MM.1S (cell line): ENCODE measurements at regions not wholly inside any gene's neighbourhood (a gene's known extent, or its start where the extent isn't known, plus 50 kb on each side); places are given as distances from the start of the nearest gene placed in this dataset.

ENCODE experiments used
- DNase-seq: peaks from one replicate; pipeline ENCODE4 v3.0.0-alpha.2; 2015
- H2AFZ ChIP-seq: fragments of 300-600 bp; sonication (generic); 2 replicates; pipeline ENCODE4 v1.6.0; 2016; ENCODE audit warnings: antibody characterized with exemption, low read length
- H3F3A ChIP-seq: fragments of 300-600 bp; sonication (generic); 2 replicates; pipeline ENCODE4 v1.6.1; 2016; ENCODE audit warnings: mild to moderate bottlenecking, antibody characterized with exemption, low read length, moderate library complexity, mixed read lengths; ENCODE audit not compliant: insufficient read depth
- H3K27ac ChIP-seq: fragments of 300-600 bp; sonication (generic); 2 replicates; pipeline ENCODE4 v1.5.1; 2016; ENCODE audit warnings: mild to moderate bottlenecking, low read length
- H3K27me3 ChIP-seq: fragments of 300-600 bp; sonication (generic); replicated peaks from 2 replicates; pipeline ENCODE4 v1.6.0; 2016; ENCODE audit warnings: low read length; ENCODE audit not compliant: insufficient read depth
- H3K36me3 ChIP-seq: fragments of 300-600 bp; sonication (generic); replicated peaks from 2 replicates; pipeline ENCODE4 v1.6.1; 2016; ENCODE audit warnings: mild to moderate bottlenecking, low read length, mixed read lengths; ENCODE audit not compliant: insufficient read depth
- H3K4me1 ChIP-seq: fragments of 300-600 bp; sonication (generic); 2 replicates; pipeline ENCODE4 v1.6.1; 2016; ENCODE audit warnings: low read length, mixed read lengths
- H3K4me2 ChIP-seq: fragments of 300-600 bp; sonication (generic); 2 replicates; pipeline ENCODE4 v1.6.0; 2016; ENCODE audit warnings: low read depth, low read length
- H3K4me3 ChIP-seq: fragments of 300-600 bp; sonication (generic); 2 replicates; pipeline ENCODE4 v1.5.1; 2016; ENCODE audit warnings: low read length, mixed read lengths
- H3K79me2 ChIP-seq: fragments of 300-600 bp; sonication (generic); 2 replicates; pipeline ENCODE4 v1.6.1; 2016; ENCODE audit warnings: mixed run types, low read length, mixed read lengths
- H3K9ac ChIP-seq: fragments of 300-600 bp; sonication (generic); 2 replicates; pipeline ENCODE4 v1.6.1; 2016; ENCODE audit warnings: low read length, mixed read lengths
- H3K9me2 ChIP-seq: fragments of 300-600 bp; sonication (generic); replicated peaks from 2 replicates; pipeline ENCODE4 v1.6.1; 2016; ENCODE audit warnings: mild to moderate bottlenecking, low read length, mixed read lengths; ENCODE audit not compliant: insufficient read depth
- H3K9me3 ChIP-seq: fragments of 300-600 bp; sonication (generic); replicated peaks from 2 replicates; pipeline ENCODE4 v1.6.1; 2016; ENCODE audit warnings: mild to moderate bottlenecking, low read length, mixed read lengths; ENCODE audit not compliant: insufficient read depth
- H4K20me1 ChIP-seq: fragments of 300-600 bp; sonication (generic); 2 replicates; pipeline ENCODE4 v1.6.1; 2016; ENCODE audit warnings: mild to moderate bottlenecking, low read length, moderate library complexity, mixed read lengths; ENCODE audit not compliant: insufficient read depth
- EZH2 ChIP-seq: fragments of 300-600 bp; sonication (generic); optimal IDR thresholded peaks from 2 replicates; pipeline ENCODE3; 2017; ENCODE audit warnings: low read depth, mild to moderate bottlenecking, antibody characterized with exemption, low read length, mixed read lengths
- EZH2phosphoT487 ChIP-seq: fragments of 300-600 bp; sonication (generic); IDR thresholded peaks from 2 replicates; pipeline ENCODE4 v1.6.1; 2018; ENCODE audit warnings: antibody characterized with exemption, low read length
- TF ChIP-seq, protein P1 (sequence below): fragments of 300-600 bp; sonication (generic); IDR thresholded peaks from 2 replicates; pipeline ENCODE4 v1.5.1; 2016; ENCODE audit warnings: antibody characterized with exemption, low read length, mixed read lengths

DNA sequence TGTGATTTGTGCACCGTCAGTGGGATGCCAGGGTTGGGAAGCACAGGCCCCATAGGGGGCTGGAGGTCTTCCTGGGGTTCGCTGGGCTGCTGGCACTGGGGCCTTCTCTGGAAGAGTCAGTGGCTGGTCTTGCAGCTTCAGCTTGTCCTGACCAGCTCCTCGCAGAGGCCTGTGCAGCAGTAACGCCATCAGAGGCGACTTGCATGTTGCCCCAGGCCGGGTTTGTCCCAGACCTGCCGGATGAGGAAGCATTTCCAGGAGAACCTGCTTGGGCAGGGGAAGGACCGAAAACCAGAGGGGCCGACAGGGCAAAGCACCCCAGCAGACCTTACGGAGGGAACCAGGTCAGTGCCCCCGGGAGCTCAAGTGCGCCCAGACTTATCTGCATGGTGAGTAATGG is 54.7 kb upstream of the IRX2 start:
- no peaks in the 10 kb centered on the region for H4K20me1 ChIP-seq
- no peak overlapping the region for H3K4me2 ChIP-seq
- H3K27ac ChIP-seq: no peak overlapping the region
- H3K36me3 ChIP-seq: no peaks in the 10 kb centered on the region
- H3K4me1 ChIP-seq: no peaks in the 10 kb centered on the region
- H3K79me2 ChIP-seq: no peaks in the 10 kb centered on the region
- H3K9ac ChIP-seq: no peak overlapping the region
- TF ChIP-seq, protein P1, sequence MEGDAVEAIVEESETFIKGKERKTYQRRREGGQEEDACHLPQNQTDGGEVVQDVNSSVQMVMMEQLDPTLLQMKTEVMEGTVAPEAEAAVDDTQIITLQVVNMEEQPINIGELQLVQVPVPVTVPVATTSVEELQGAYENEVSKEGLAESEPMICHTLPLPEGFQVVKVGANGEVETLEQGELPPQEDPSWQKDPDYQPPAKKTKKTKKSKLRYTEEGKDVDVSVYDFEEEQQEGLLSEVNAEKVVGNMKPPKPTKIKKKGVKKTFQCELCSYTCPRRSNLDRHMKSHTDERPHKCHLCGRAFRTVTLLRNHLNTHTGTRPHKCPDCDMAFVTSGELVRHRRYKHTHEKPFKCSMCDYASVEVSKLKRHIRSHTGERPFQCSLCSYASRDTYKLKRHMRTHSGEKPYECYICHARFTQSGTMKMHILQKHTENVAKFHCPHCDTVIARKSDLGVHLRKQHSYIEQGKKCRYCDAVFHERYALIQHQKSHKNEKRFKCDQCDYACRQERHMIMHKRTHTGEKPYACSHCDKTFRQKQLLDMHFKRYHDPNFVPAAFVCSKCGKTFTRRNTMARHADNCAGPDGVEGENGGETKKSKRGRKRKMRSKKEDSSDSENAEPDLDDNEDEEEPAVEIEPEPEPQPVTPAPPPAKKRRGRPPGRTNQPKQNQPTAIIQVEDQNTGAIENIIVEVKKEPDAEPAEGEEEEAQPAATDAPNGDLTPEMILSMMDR: no peak
- TF ChIP-seq EZH2phosphoT487: no peak
- TF ChIP-seq EZH2: no peak
- H3F3A ChIP-seq: no peaks in the 10 kb centered on the region
- no peak overlapping the region for H2AFZ ChIP-seq
- no peaks in the 10 kb centered on the region for H3K9me2 ChIP-seq
- no peaks in the 10 kb centered on the region for H3K27me3 ChIP-seq
- no peak for DNase-seq
- no peaks in the 10 kb centered on the region for H3K9me3 ChIP-seq
- H3K4me3 ChIP-seq: no peak overlapping the region

DNA sequence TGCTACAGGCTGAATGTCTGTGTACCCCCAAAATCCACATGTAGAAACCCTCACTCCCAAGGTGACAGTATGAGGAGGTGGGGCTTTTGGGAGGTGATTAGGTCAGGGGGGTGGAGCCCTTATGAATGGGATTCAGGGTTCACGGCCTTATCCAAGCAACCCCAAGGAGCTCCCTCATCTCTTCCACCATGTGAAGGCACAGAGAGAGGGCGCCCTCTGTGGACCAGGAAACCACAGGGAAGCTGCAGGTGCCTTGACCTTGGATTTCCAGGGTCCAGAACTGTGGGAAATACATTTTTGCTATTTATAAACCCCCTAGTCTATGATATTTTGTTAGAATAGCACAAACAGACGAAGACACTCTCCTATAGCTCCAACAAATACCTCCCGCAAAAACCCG is 53.6 kb upstream of the IRX2 start:
- Histone ChIP-seq H3K9me3 (no peaks in the 10 kb centered on the region), H3K9ac (no peak overlapping the region), H3K9me2 (no peaks in the 10 kb centered on the region), H3K4me3 (no peak overlapping the region), H3K27ac (no peak overlapping the region), H3K4me1 (no peaks in the 10 kb centered on the region), H3K36me3 (no peaks in the 10 kb centered on the region), H3K79me2 (no peaks in the 10 kb centered on the region), H3F3A (no peaks in the 10 kb centered on the region), H3K27me3 (no peaks in the 10 kb centered on the region), H4K20me1 (no peaks in the 10 kb centered on the region), H3K4me2 (no peak overlapping the region), H2AFZ (no peak overlapping the region)
- TF ChIP-seq EZH2: no peak
- TF ChIP-seq, protein P1: no peak
- no peak for DNase-seq

DNA sequence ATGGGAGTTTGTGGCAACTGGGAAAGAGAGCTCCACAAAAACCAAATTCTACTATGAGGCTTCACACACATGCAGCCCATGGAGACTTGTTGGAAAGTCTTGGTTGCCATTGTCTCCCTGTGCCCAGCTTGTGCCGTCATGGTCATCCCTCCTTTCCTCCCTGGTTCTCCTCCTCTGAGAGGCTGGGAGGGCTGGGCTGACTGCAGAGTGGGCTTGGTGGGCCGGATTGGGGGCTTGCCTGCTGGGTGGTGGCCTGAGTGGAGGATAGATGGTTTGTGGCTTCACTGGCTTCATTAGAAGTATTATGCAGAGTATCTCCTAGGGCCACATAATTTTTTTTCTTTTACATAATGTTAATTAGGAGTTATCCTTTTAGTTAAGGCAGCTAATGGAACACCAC is 52.3 kb upstream of the IRX2 start:
- H2AFZ ChIP-seq: no peak overlapping the region

More for the DNA sequence above, 52.3 kb upstream of the IRX2 start:
- Histone ChIP-seq H3K4me2 (no peak overlapping the region), H3K27ac (no peak overlapping the region), H4K20me1 (no peaks in the 10 kb centered on the region), H3K36me3 (no peaks in the 10 kb centered on the region), H3K4me1 (no peaks in the 10 kb centered on the region), H3K27me3 (no peaks in the 10 kb centered on the region), H3K9me3 (no peaks in the 10 kb centered on the region), H3K9me2 (no peaks in the 10 kb centered on the region), H3K79me2 (no peaks in the 10 kb centered on the region), H3K9ac (no peak overlapping the region), H3K4me3 (no peak overlapping the region), H3F3A (no peaks in the 10 kb centered on the region)
- TF ChIP-seq, protein P1: no peak
- TF ChIP-seq EZH2phosphoT487 (no peak), EZH2 (no peak)
- DNase-seq: no peak
